ENCODE measurements at regions not wholly inside any gene's neighbourhood (a gene's known extent, or its start where the extent isn't known, plus 50 kb on each side); places are given as distances from the start of the nearest gene placed in this dataset.

- H2AFZ ChIP-seq (ENCODE audit: low read length) = no peak overlapping the region
- peak; percentile 45 to 76 for DNase-seq (ENCODE audit: low read depth in 2 of 2)
Observed at GRCh38 chr3:30112902-30113484, 493.4 kb upstream of the TGFBR2 start.

GRCh38 chr3:30113906-30114305, 492.5 kb upstream of the TGFBR2 start:
- no peaks in the 10 kb centered on the region for H4K20me1 ChIP-seq (ENCODE audit: control insufficient read depth, extremely low read depth, insufficient read depth, low read length)
- no peaks in the 10 kb centered on the region for H3K36me3 ChIP-seq (ENCODE audit: control insufficient read depth, insufficient read depth, low read length)
- no peak overlapping the region for H3K4me3 ChIP-seq (replicated peaks in 1 of 4; ENCODE audit: control extremely low read depth in 1 of 4, insufficient read depth in 1 of 4, low read depth in 3 of 4, low read length in 4 of 4)
- no peak for TF ChIP-seq EZH2 (IDR thresholded peaks at IDR 0.05; ENCODE audit: low read length, missing control alignments)
- TF ChIP-seq CTCF (conservative IDR thresholded peaks at IDR 0.05 in 1 of 2, IDR thresholded peaks at IDR 0.05 in 1 of 2; ENCODE audit: low read depth in 1 of 2, low read length in 2 of 2) = no peak
- no peaks in the 10 kb centered on the region for H3K4me1 ChIP-seq (ENCODE audit: control insufficient read depth, extremely low read depth, insufficient read depth, low read length)
- no peak overlapping the region for H2AFZ ChIP-seq (ENCODE audit: low read length)
- H3K27me3 ChIP-seq (ENCODE audit: control insufficient read depth, insufficient read depth, low read length) = no peaks in the 10 kb centered on the region
- H3K9me3 ChIP-seq (ENCODE audit: control insufficient read depth, insufficient read depth, low read depth, low read length) = no peaks in the 10 kb centered on the region
- no peak for DNase-seq (ENCODE audit: low read depth in 2 of 2)
- H3K9ac ChIP-seq (ENCODE audit: insufficient read depth, low read length) = no peak overlapping the region
- H3K4me2 ChIP-seq (ENCODE audit: extremely low read depth, insufficient read depth, low read length) = no peak overlapping the region
- H3K79me2 ChIP-seq (ENCODE audit: control insufficient read depth, insufficient read depth, low read length) = no peaks in the 10 kb centered on the region
- H3K27ac ChIP-seq (ENCODE audit: insufficient read depth, low read length) = no peak overlapping the region

More at GRCh38 chr3:30112902-30113484, 493.4 kb upstream of the TGFBR2 start:
- Histone ChIP-seq H3K4me3 (replicated peaks in 1 of 4; ENCODE audit: control extremely low read depth in 1 of 4, insufficient read depth in 1 of 4, low read depth in 3 of 4, low read length in 4 of 4) (no peak overlapping the region), H3K36me3 (ENCODE audit: control insufficient read depth, insufficient read depth, low read length) (no peaks in the 10 kb centered on the region), H3K9ac (ENCODE audit: insufficient read depth, low read length) (no peak overlapping the region), H3K4me2 (ENCODE audit: extremely low read depth, insufficient read depth, low read length) (no peak overlapping the region), H3K27me3 (ENCODE audit: control insufficient read depth, insufficient read depth, low read length) (no peaks in the 10 kb centered on the region), H3K79me2 (ENCODE audit: control insufficient read depth, insufficient read depth, low read length) (no peaks in the 10 kb centered on the region), H3K9me3 (ENCODE audit: control insufficient read depth, insufficient read depth, low read depth, low read length) (no peaks in the 10 kb centered on the region), H3K27ac (ENCODE audit: insufficient read depth, low read length) (no peak overlapping the region), H3K4me1 (ENCODE audit: control insufficient read depth, extremely low read depth, insufficient read depth, low read length) (no peaks in the 10 kb centered on the region), H4K20me1 (ENCODE audit: control insufficient read depth, extremely low read depth, insufficient read depth, low read length) (no peaks in the 10 kb centered on the region)
- TF ChIP-seq EZH2 (IDR thresholded peaks at IDR 0.05; ENCODE audit: low read length, missing control alignments) (no peak), CTCF (conservative IDR thresholded peaks at IDR 0.05 in 1 of 2, IDR thresholded peaks at IDR 0.05 in 1 of 2; ENCODE audit: low read depth in 1 of 2, low read length in 2 of 2) (peak; percentile 42 to 53)

DNA sequence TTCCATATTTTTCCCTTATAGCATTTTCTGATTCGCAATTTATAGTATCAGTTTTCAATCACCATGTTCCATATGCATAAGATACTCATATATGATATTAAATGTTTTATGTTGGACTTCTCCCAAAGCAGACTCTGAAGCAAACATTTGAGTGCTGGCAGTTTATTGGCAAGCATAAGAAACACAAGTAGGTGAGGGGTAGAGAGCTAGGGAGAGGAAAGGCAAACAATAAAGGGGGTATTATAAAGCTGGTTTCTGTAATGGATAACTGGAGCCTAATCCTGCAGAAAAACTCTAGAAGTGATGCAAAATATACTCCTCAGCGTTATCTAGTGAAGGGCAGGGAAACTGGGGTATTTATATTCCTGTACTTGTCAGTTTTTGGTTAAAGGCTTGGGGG, 491.5 kb upstream of the TGFBR2 start:
- H3K9me3 ChIP-seq (ENCODE audit: control insufficient read depth, insufficient read depth, low read depth, low read length) = no peaks in the 10 kb centered on the region
- TF ChIP-seq EZH2 (IDR thresholded peaks at IDR 0.05; ENCODE audit: low read length, missing control alignments) = no peak
- no peak for TF ChIP-seq CTCF (conservative IDR thresholded peaks at IDR 0.05 in 1 of 2, IDR thresholded peaks at IDR 0.05 in 1 of 2; ENCODE audit: low read depth in 1 of 2, low read length in 2 of 2)

More for the DNA sequence above, 491.5 kb upstream of the TGFBR2 start:
- no peak overlapping the region for H2AFZ ChIP-seq (ENCODE audit: low read length)
- no peaks in the 10 kb centered on the region for H4K20me1 ChIP-seq (ENCODE audit: control insufficient read depth, extremely low read depth, insufficient read depth, low read length)
- no peak overlapping the region for H3K9ac ChIP-seq (ENCODE audit: insufficient read depth, low read length)
- H3K36me3 ChIP-seq (ENCODE audit: control insufficient read depth, insufficient read depth, low read length) = no peaks in the 10 kb centered on the region
- H3K27me3 ChIP-seq (ENCODE audit: control insufficient read depth, insufficient read depth, low read length) = no peaks in the 10 kb centered on the region
- H3K4me2 ChIP-seq (ENCODE audit: extremely low read depth, insufficient read depth, low read length) = no peak overlapping the region
- no peaks in the 10 kb centered on the region for H3K4me1 ChIP-seq (ENCODE audit: control insufficient read depth, extremely low read depth, insufficient read depth, low read length)
- H3K27ac ChIP-seq (ENCODE audit: insufficient read depth, low read length) = no peak overlapping the region
- H3K79me2 ChIP-seq (ENCODE audit: control insufficient read depth, insufficient read depth, low read length) = no peaks in the 10 kb centered on the region
- no peak overlapping the region for H3K4me3 ChIP-seq (replicated peaks in 1 of 4; ENCODE audit: control extremely low read depth in 1 of 4, insufficient read depth in 1 of 4, low read depth in 3 of 4, low read length in 4 of 4)
- peak in 1 of 2 donors; percentile 25 for DNase-seq (ENCODE audit: low read depth in 2 of 2)

Data from fibroblast of lung (primary cell).